Neutrophil (primary cell): ENCODE measurements at regions not wholly inside any gene's neighbourhood (a gene's known extent, or its start where the extent isn't known, plus 50 kb on each side); places are given as distances from the start of the nearest gene placed in this dataset.
A peak's percentile ranks its signal among the peaks of the same experiment; 100 is the strongest.
"Not testable (repeated sequence)": the region's sequence is repeated elsewhere in the genome, so short reads cannot be mapped to it uniquely, and the experiment has no call there.

Experiments
- H3K27ac ChIP-seq: fragments of 200-600 bp; sonication (generic); 2 replicates; pipeline ENCODE4 v1.5.1; 2016; ENCODE audit warnings: mild to moderate bottlenecking, moderate library complexity
- H3K27me3 ChIP-seq: fragments of 200-600 bp; sonication (generic); 2 replicates; pipeline ENCODE4 v1.6.0; 2016; ENCODE audit warnings: mild to moderate bottlenecking
- H3K36me3 ChIP-seq: fragments of 200-600 bp; sonication (generic); 2 replicates; pipeline ENCODE4 v1.5.1; 2017
- H3K4me1 ChIP-seq, 2 experiments: fragments of 200-600 bp in 1 of 2; sonication (generic) in 1 of 2; 1 replicate in 1 of 2; 2 replicates in 1 of 2; pipeline versions ENCODE4 v1.5.1 to v1.6.1; 2013 to 2016; ENCODE audit warnings: low read depth in 1 of 2, low read length in 1 of 2, mild to moderate bottlenecking in 1 of 2, moderate library complexity in 1 of 2; ENCODE audit not compliant: control insufficient read depth in 1 of 2, insufficient read depth in 1 of 2
- H3K4me3 ChIP-seq, 2 experiments: fragments of 200-600 bp in 1 of 2; sonication (generic) in 1 of 2; 1 replicate in 1 of 2; 2 replicates in 1 of 2; pipeline ENCODE4 v1.5.1; 2013 to 2016; ENCODE audit warnings: low read depth in 1 of 2, low read length in 1 of 2, mild to moderate bottlenecking in 1 of 2, moderate library complexity in 1 of 2
- H3K9me3 ChIP-seq: fragments of 200-600 bp; sonication (generic); 2 replicates; pipeline ENCODE4 v1.5.1; 2016
- TF ChIP-seq, protein P1 (sequence below): fragments of 200-600 bp; sonication (generic); IDR thresholded peaks from 2 replicates; pipeline ENCODE4 v1.5.1; 2016; ENCODE audit warnings: antibody characterized with exemption

DNA sequence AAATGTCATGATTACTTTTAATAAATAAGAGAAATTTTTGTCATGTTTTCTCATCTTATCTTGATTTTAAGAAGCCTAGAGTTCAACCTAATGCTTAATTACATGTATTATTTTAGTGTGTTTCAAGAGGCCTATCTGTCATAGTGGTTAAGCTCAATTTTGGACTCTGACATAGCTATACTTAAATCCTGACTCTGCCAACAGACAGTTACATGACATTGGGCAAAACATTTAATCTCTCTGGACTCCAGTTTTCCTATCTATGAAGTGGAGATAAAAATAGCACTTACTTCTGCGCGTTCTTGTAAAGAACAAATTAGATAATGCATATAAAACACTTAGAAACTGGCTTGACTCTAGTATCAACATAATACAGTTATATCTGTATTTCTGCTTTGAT, 417.8 kb downstream of the MRPL39 start:
- no peaks in the 10 kb centered on the region for H3K9me3 ChIP-seq
- TF ChIP-seq, protein P1, sequence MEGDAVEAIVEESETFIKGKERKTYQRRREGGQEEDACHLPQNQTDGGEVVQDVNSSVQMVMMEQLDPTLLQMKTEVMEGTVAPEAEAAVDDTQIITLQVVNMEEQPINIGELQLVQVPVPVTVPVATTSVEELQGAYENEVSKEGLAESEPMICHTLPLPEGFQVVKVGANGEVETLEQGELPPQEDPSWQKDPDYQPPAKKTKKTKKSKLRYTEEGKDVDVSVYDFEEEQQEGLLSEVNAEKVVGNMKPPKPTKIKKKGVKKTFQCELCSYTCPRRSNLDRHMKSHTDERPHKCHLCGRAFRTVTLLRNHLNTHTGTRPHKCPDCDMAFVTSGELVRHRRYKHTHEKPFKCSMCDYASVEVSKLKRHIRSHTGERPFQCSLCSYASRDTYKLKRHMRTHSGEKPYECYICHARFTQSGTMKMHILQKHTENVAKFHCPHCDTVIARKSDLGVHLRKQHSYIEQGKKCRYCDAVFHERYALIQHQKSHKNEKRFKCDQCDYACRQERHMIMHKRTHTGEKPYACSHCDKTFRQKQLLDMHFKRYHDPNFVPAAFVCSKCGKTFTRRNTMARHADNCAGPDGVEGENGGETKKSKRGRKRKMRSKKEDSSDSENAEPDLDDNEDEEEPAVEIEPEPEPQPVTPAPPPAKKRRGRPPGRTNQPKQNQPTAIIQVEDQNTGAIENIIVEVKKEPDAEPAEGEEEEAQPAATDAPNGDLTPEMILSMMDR = no peak
- H3K4me3 ChIP-seq = no peak overlapping the region

GRCh38 chr21:25188677-25189079, 418.6 kb downstream of the MRPL39 start:
- no peak overlapping the region for H3K4me3 ChIP-seq

More for the DNA sequence above, 417.8 kb downstream of the MRPL39 start:
- H3K27me3 ChIP-seq = no peaks in the 10 kb centered on the region
- H3K27ac ChIP-seq = no peak overlapping the region
- no peaks in the 10 kb centered on the region for H3K4me1 ChIP-seq
- no peaks in the 10 kb centered on the region for H3K36me3 ChIP-seq

GRCh38 chr21:25186273-25186672, 421.0 kb downstream of the MRPL39 start:
- Histone ChIP-seq H3K27me3 (no peaks in the 10 kb centered on the region), H3K9me3 (no peaks in the 10 kb centered on the region), H3K36me3 (no peaks in the 10 kb centered on the region), H3K4me3 (no peak overlapping the region), H3K4me1 (no peaks in the 10 kb centered on the region), H3K27ac (no peak overlapping the region)
- TF ChIP-seq, protein P1 = no peak

More at GRCh38 chr21:25188677-25189079, 418.6 kb downstream of the MRPL39 start:
- no peak overlapping the region for H3K27ac ChIP-seq
- H3K4me1 ChIP-seq = no peaks in the 10 kb centered on the region
- no peaks in the 10 kb centered on the region for H3K9me3 ChIP-seq
- H3K36me3 ChIP-seq = no peaks in the 10 kb centered on the region
- TF ChIP-seq, protein P1 = no peak
- H3K27me3 ChIP-seq = no peaks in the 10 kb centered on the region

- H3K4me3 ChIP-seq = no peak overlapping the region
- no peaks in the 10 kb centered on the region for H3K36me3 ChIP-seq
- TF ChIP-seq, protein P1 = no peak
- H3K27ac ChIP-seq = no peak overlapping the region
- H3K27me3 ChIP-seq = no peaks in the 10 kb centered on the region
- no peaks in the 10 kb centered on the region for H3K9me3 ChIP-seq
- H3K4me1 ChIP-seq = peaks cover 0 to 10% of the 10 kb centered on the region in 2 experiments
These were observed 423.7 kb downstream of the MRPL39 start for GRCh38 chr21:25183577-25183976.

DNA sequence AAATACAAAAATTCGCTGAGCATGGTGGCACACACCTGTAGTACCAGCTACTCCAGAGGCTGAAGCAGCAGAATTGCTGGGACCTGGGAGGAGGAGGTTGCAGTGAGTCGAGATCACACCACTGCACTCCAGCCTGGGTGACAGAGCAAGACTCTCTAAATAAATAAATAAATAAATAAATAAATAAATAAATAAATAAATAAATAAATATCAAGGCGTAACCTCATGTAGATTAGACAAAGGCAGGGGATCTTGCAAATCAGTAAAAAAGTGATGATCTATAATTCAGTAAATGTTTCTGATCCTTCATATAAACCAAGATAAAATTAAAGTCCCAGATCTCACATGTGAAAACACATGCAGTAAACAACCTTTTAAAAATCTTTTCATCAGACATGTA, 425.6 kb downstream of the MRPL39 start:
- H3K36me3 ChIP-seq, H3K27me3 ChIP-seq, H3K4me3 ChIP-seq, H3K9me3 ChIP-seq, H3K27ac ChIP-seq: not testable (repeated sequence)
- peaks cover 0 to 13% of the 10 kb centered on the region in 2 experiments for H3K4me1 ChIP-seq

- no peak overlapping the region for H3K4me3 ChIP-seq
- no peaks in the 10 kb centered on the region for H3K36me3 ChIP-seq
- H3K4me1 ChIP-seq = peaks cover 0 to 22% of the 10 kb centered on the region in 2 experiments
- TF ChIP-seq, protein P1 = no peak
- no peaks in the 10 kb centered on the region for H3K27me3 ChIP-seq
- no peaks in the 10 kb centered on the region for H3K9me3 ChIP-seq
- H3K27ac ChIP-seq = peak overlapping the region; percentile 15
These were observed 428.2 kb downstream of the MRPL39 start for GRCh38 chr21:25179116-25179515.
